ENCODE measurements at regions not wholly inside any gene's neighbourhood (a gene's known extent, or its start where the extent isn't known, plus 50 kb on each side); places are given as distances from the start of the nearest gene placed in this dataset.
"Not testable (repeated sequence)": the region's sequence is repeated elsewhere in the genome, so short reads cannot be mapped to it uniquely, and the experiment has no call there.

- Histone ChIP-seq H3K27ac (ENCODE audit: low read depth, low read length) (no peak overlapping the region), H3K36me3 (ENCODE audit: insufficient read depth, low read length) (no peaks in the 10 kb centered on the region), H3K4me1 (ENCODE audit: insufficient read depth, low read length) (no peaks in the 10 kb centered on the region), H3K9ac (ENCODE audit: low read length) (no peak overlapping the region), H4K20me1 (ENCODE audit: insufficient read depth, low read length) (no peaks in the 10 kb centered on the region), H3K4me3 (ENCODE audit: insufficient read depth, low read depth, low read length) (no peak overlapping the region), H3K27me3 (ENCODE audit: insufficient read depth, low read length) (no peaks in the 10 kb centered on the region), H2AFZ (ENCODE audit: low read depth, low read length) (no peak overlapping the region), H3K9me3 (ENCODE audit: insufficient read depth, low read depth, low read length) (peaks cover 4% of the 10 kb centered on the region), H3K79me2 (ENCODE audit: insufficient read depth, low read length) (no peaks in the 10 kb centered on the region), H3K4me2 (ENCODE audit: low read length) (no peak overlapping the region)
- no peaks in the 10 kb centered on the region for H3K36me3 Mint-ChIP-seq (ENCODE audit: low read depth, unreplicated experiment)
- FAIRE-seq (no peak), DNase-seq (ENCODE audit: low read depth) (no peak)
- H3K4me1 Mint-ChIP-seq (ENCODE audit: low read depth, unreplicated experiment): no peaks in the 10 kb centered on the region
- peaks cover 2% of the 10 kb centered on the region for H3K27me3 Mint-ChIP-seq (ENCODE audit: low read depth, unreplicated experiment)
- H3K9me3 Mint-ChIP-seq (ENCODE audit: unreplicated experiment): peaks cover 2% of the 10 kb centered on the region
- no peak overlapping the region for H3K4me3 Mint-ChIP-seq (ENCODE audit: unreplicated experiment)
- H3K27ac Mint-ChIP-seq (ENCODE audit: unreplicated experiment): no peak overlapping the region
- no peak for TF ChIP-seq EZH2 (IDR thresholded peaks at IDR 0.05; ENCODE audit: insufficient read depth, low read length)
- TF ChIP-seq CTCF (IDR thresholded peaks at IDR 0.05; ENCODE audit: insufficient read depth, low read depth, low read length): no peak
Observed at GRCh38 chr1:95893921-95894320, 659.9 kb downstream of the RWDD3 start.

- Histone ChIP-seq H3K9ac (ENCODE audit: low read length) (no peak overlapping the region), H4K20me1 (ENCODE audit: insufficient read depth, low read length) (no peaks in the 10 kb centered on the region), H3K79me2 (ENCODE audit: insufficient read depth, low read length) (no peaks in the 10 kb centered on the region), H3K27me3 (ENCODE audit: insufficient read depth, low read length) (no peaks in the 10 kb centered on the region), H3K9me3 (ENCODE audit: insufficient read depth, low read depth, low read length) (no peaks in the 10 kb centered on the region), H3K36me3 (ENCODE audit: insufficient read depth, low read length) (no peaks in the 10 kb centered on the region), H2AFZ (ENCODE audit: low read depth, low read length) (no peak overlapping the region), H3K4me3 (ENCODE audit: insufficient read depth, low read depth, low read length) (no peak overlapping the region), H3K27ac (ENCODE audit: low read depth, low read length) (no peak overlapping the region), H3K4me2 (ENCODE audit: low read length) (no peak overlapping the region), H3K4me1 (ENCODE audit: insufficient read depth, low read length) (no peaks in the 10 kb centered on the region)
- FAIRE-seq (no peak), DNase-seq (ENCODE audit: low read depth) (no peak)
- no peaks in the 10 kb centered on the region for H3K9me3 Mint-ChIP-seq (ENCODE audit: unreplicated experiment)
- H3K36me3 Mint-ChIP-seq (ENCODE audit: low read depth, unreplicated experiment): no peaks in the 10 kb centered on the region
- TF ChIP-seq EZH2 (IDR thresholded peaks at IDR 0.05; ENCODE audit: insufficient read depth, low read length) (no peak), CTCF (IDR thresholded peaks at IDR 0.05; ENCODE audit: insufficient read depth, low read depth, low read length) (no peak)
- H3K4me1 Mint-ChIP-seq (ENCODE audit: low read depth, unreplicated experiment): no peaks in the 10 kb centered on the region
- H3K27ac Mint-ChIP-seq (ENCODE audit: unreplicated experiment): no peak overlapping the region
- no peaks in the 10 kb centered on the region for H3K27me3 Mint-ChIP-seq (ENCODE audit: low read depth, unreplicated experiment)
- H3K4me3 Mint-ChIP-seq (ENCODE audit: unreplicated experiment): no peak overlapping the region
Observed at GRCh38 chr1:95903060-95903459, 669.0 kb downstream of the RWDD3 start.

DNA sequence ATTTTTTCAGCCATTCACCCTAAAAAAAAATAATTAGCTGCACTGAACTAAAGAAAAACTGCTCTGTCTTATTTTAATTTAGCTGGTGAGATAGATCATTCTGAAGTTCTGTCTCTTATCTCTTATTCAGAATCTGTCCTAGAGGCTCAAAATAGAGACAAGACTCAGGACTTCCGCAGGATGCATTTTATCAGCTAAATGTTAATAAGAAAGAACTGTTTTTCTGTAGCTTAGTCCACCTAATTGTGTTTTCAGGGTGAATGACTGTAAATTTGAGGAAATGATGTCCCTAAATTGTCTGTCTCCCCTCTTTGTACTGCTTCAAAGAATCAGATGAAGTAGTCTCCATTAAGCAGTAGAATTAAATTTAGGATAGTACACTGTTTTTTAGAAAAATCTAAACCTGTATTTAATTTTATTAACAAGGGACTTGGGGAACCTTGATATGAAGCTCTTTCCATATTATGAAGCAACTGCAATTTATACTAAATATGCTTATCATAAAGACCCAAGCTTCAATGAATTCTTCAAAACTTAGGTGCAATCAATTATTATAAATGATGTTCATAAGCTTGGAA is 671.9 kb downstream of the RWDD3 start:
- no peak for DNase-seq (ENCODE audit: low read depth)
- Histone ChIP-seq H3K9ac (ENCODE audit: low read length) (no peak overlapping the region), H3K36me3 (ENCODE audit: insufficient read depth, low read length) (no peaks in the 10 kb centered on the region), H3K27me3 (ENCODE audit: insufficient read depth, low read length) (no peaks in the 10 kb centered on the region), H4K20me1 (ENCODE audit: insufficient read depth, low read length) (no peaks in the 10 kb centered on the region), H3K4me3 (ENCODE audit: insufficient read depth, low read depth, low read length) (no peak overlapping the region), H3K79me2 (ENCODE audit: insufficient read depth, low read length) (no peaks in the 10 kb centered on the region), H3K27ac (ENCODE audit: low read depth, low read length) (no peak overlapping the region), H3K9me3 (ENCODE audit: insufficient read depth, low read depth, low read length) (no peaks in the 10 kb centered on the region), H3K4me1 (ENCODE audit: insufficient read depth, low read length) (no peaks in the 10 kb centered on the region), H2AFZ (ENCODE audit: low read depth, low read length) (no peak overlapping the region), H3K4me2 (ENCODE audit: low read length) (no peak overlapping the region)
- no peaks in the 10 kb centered on the region for H3K36me3 Mint-ChIP-seq (ENCODE audit: low read depth, unreplicated experiment)
- no peak overlapping the region for H3K4me3 Mint-ChIP-seq (ENCODE audit: unreplicated experiment)
- no peak for FAIRE-seq
- H3K9me3 Mint-ChIP-seq (ENCODE audit: unreplicated experiment): no peaks in the 10 kb centered on the region
- H3K4me1 Mint-ChIP-seq (ENCODE audit: low read depth, unreplicated experiment): no peaks in the 10 kb centered on the region
- H3K27me3 Mint-ChIP-seq (ENCODE audit: low read depth, unreplicated experiment): no peaks in the 10 kb centered on the region
- no peak overlapping the region for H3K27ac Mint-ChIP-seq (ENCODE audit: unreplicated experiment)
- TF ChIP-seq EZH2 (IDR thresholded peaks at IDR 0.05; ENCODE audit: insufficient read depth, low read length) (no peak), CTCF (IDR thresholded peaks at IDR 0.05; ENCODE audit: insufficient read depth, low read depth, low read length) (no peak)

DNA sequence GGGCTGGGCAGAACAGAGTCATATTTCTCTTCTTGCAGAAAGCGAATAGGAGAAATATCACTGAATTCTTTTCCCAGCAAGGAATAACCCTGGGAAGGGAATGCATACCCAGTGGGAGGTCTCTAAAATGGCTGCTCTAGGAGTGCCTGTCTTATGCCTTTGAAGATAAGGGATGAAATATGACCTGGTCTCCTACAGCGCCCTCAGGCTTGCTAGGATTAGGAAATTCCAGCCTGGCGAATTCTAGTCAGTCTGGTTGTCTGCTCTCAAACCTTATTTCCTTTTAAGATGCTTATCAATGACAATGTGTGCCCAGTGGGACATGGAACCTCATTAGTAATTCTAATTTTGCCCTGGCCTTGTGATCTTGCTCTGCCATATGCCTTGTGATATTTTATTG is 677.7 kb downstream of the RWDD3 start:
- not testable (repeated sequence) for H3K4me3 ChIP-seq (ENCODE audit: insufficient read depth, low read depth, low read length); H3K79me2 ChIP-seq (ENCODE audit: insufficient read depth, low read length); DNase-seq (ENCODE audit: low read depth); H3K9me3 ChIP-seq (ENCODE audit: insufficient read depth, low read depth, low read length); H3K36me3 ChIP-seq (ENCODE audit: insufficient read depth, low read length); H3K27me3 ChIP-seq (ENCODE audit: insufficient read depth, low read length); H3K4me1 Mint-ChIP-seq (ENCODE audit: low read depth, unreplicated experiment); H4K20me1 ChIP-seq (ENCODE audit: insufficient read depth, low read length); H3K9ac ChIP-seq (ENCODE audit: low read length); H2AFZ ChIP-seq (ENCODE audit: low read depth, low read length); H3K4me3 Mint-ChIP-seq (ENCODE audit: unreplicated experiment); H3K27ac ChIP-seq (ENCODE audit: low read depth, low read length); H3K27ac Mint-ChIP-seq (ENCODE audit: unreplicated experiment); H3K36me3 Mint-ChIP-seq (ENCODE audit: low read depth, unreplicated experiment); H3K9me3 Mint-ChIP-seq (ENCODE audit: unreplicated experiment); H3K4me2 ChIP-seq (ENCODE audit: low read length); H3K27me3 Mint-ChIP-seq (ENCODE audit: low read depth, unreplicated experiment); FAIRE-seq; H3K4me1 ChIP-seq (ENCODE audit: insufficient read depth, low read length)

Measured in astrocyte (in vitro differentiated cells and primary cell).